GM12891 (cell line): ENCODE measurements at regions not wholly inside any gene's neighbourhood (a gene's known extent, or its start where the extent isn't known, plus 50 kb on each side); places are given as distances from the start of the nearest gene placed in this dataset.

Experiments
- DNase-seq: peaks from one replicate; pipeline ENCODE4 v3.0.0; 2011; ENCODE audit warnings: low spot score; ENCODE audit not compliant: insufficient read length
- FAIRE-seq: peaks from 2 replicates; lab custom pipeline; 2011; peaks lifted over from hg19 to GRCh38; lab: Jason Lieb, UNC
- PAX5 ChIP-seq: IDR thresholded peaks from 2 replicates; pipeline ENCODE4 v1.6.1; 2011; ENCODE audit warnings: low read length, moderate library complexity, mild to moderate bottlenecking; ENCODE audit not compliant: insufficient read depth, severe bottlenecking
- POLR2A ChIP-seq: IDR thresholded peaks from 2 replicates; pipeline ENCODE4 v1.6.1; 2011; ENCODE audit warnings: low read depth, low read length, control low read depth
- POLR2AphosphoS5 ChIP-seq: IDR thresholded peaks from 2 replicates; pipeline ENCODE4 v1.6.1; 2011; ENCODE audit warnings: low read depth, low read length, control low read depth
- POU2F2 ChIP-seq: IDR thresholded peaks from 2 replicates; pipeline ENCODE4 v1.6.1; 2011; ENCODE audit warnings: low read depth, mild to moderate bottlenecking, control low read depth, low read length, moderate library complexity
- SPI1 ChIP-seq: IDR thresholded peaks from 2 replicates; pipeline ENCODE4 v1.6.1; 2011; ENCODE audit warnings: low read depth, low read length, control low read depth
- TAF1 ChIP-seq: IDR thresholded peaks from 2 replicates; pipeline ENCODE4 v1.6.1; 2011; ENCODE audit warnings: low read depth, low read length, control low read depth

GRCh38 chr12:3990501-3991280 is 117.5 kb upstream of the PARP11 start:
- TF ChIP-seq POLR2AphosphoS5 (no peak), PAX5 (no peak), SPI1 (no peak), TAF1 (no peak), POLR2A (no peak), POU2F2 (no peak)
- no peak for FAIRE-seq
- DNase-seq = no peak

- TF ChIP-seq POLR2A = no peak
- TF ChIP-seq POLR2AphosphoS5 = no peak
- no peak for TF ChIP-seq PAX5
- no peak for TF ChIP-seq POU2F2
- TF ChIP-seq TAF1 = no peak
- TF ChIP-seq SPI1 = no peak
- FAIRE-seq (no peak), DNase-seq (no peak)
Observed at GRCh38 chr12:3989218-3989550, 116.0 kb upstream of the PARP11 start.

- FAIRE-seq (peak; percentile 73), DNase-seq (peak; percentile 31)
- TF ChIP-seq SPI1 = peak; percentile 51; the same call in 1 of the 2 replicates
- no peak for TF ChIP-seq POLR2A
Observed at GRCh38 chr12:3988519-3989217, 115.5 kb upstream of the PARP11 start.

- no peak for TF ChIP-seq POU2F2
- TF ChIP-seq POLR2AphosphoS5 = no peak
- no peak for TF ChIP-seq POLR2A
- TF ChIP-seq TAF1 = no peak
- no peak for TF ChIP-seq PAX5
- no peak for TF ChIP-seq SPI1
- FAIRE-seq (no peak), DNase-seq (no peak)
Observed at GRCh38 chr12:3987571-3987970, 114.4 kb upstream of the PARP11 start.

GRCh38 chr12:3980504-3981272 is 107.5 kb upstream of the PARP11 start:
- FAIRE-seq (no peak), DNase-seq (no peak)

GRCh38 chr12:3977621-3978020 is 104.4 kb upstream of the PARP11 start:
- DNase-seq (no peak), FAIRE-seq (no peak)
- TF ChIP-seq POLR2A = no peak
- TF ChIP-seq SPI1 = no peak
- TF ChIP-seq POU2F2 = no peak
- no peak for TF ChIP-seq PAX5
- TF ChIP-seq TAF1 = no peak
- TF ChIP-seq POLR2AphosphoS5 = no peak

More at GRCh38 chr12:3980504-3981272, 107.5 kb upstream of the PARP11 start:
- TF ChIP-seq SPI1 = no peak
- TF ChIP-seq PAX5 = no peak
- TF ChIP-seq POLR2A = no peak
- no peak for TF ChIP-seq POU2F2
- TF ChIP-seq TAF1 = no peak
- TF ChIP-seq POLR2AphosphoS5 = no peak

- TF ChIP-seq TAF1 = no peak
- no peak for TF ChIP-seq POLR2AphosphoS5
- TF ChIP-seq SPI1 = no peak
- no peak for TF ChIP-seq POLR2A
- no peak for TF ChIP-seq POU2F2
- TF ChIP-seq PAX5 = no peak
- DNase-seq = no peak
- no peak for FAIRE-seq
Observed at GRCh38 chr12:3976351-3976938, 103.2 kb upstream of the PARP11 start.

GRCh38 chr12:3975652-3976051 is 102.5 kb upstream of the PARP11 start:
- FAIRE-seq = no peak

GRCh38 chr12:3974883-3975282 is 101.7 kb upstream of the PARP11 start:
- DNase-seq = no peak
- no peak for TF ChIP-seq TAF1
- TF ChIP-seq POLR2AphosphoS5 = no peak
- no peak for TF ChIP-seq POLR2A
- no peak for TF ChIP-seq SPI1
- TF ChIP-seq POU2F2 = no peak
- no peak for TF ChIP-seq PAX5
- no peak for FAIRE-seq

More at GRCh38 chr12:3975652-3976051, 102.5 kb upstream of the PARP11 start:
- no peak for TF ChIP-seq SPI1
- no peak for TF ChIP-seq POLR2AphosphoS5
- TF ChIP-seq PAX5 = no peak
- no peak for TF ChIP-seq POU2F2
- no peak for TF ChIP-seq POLR2A
- no peak for TF ChIP-seq TAF1
- DNase-seq = no peak
